Endothelial cell of umbilical vein (primary cell): ENCODE measurements at regions not wholly inside any gene's neighbourhood (a gene's known extent, or its start where the extent isn't known, plus 50 kb on each side); places are given as distances from the start of the nearest gene placed in this dataset.

ENCODE experiments used
- BruUV-seq: library from RNA; stranded (reverse); fragments of 400-500 nt; replicated peaks from 2 replicates; lab custom pipeline; 2021; lab: Mats Ljungman, UMichigan
- CTCF ChIA-PET: fragments of 300-600, 350-600 bp; sonication (Branson Sonifier 250); formaldehyde crosslinking; loops from one replicate; lab custom pipeline; 2021; ENCODE audit warnings: antibody characterized with exemption, inconsistent platforms; lab: Charles Lee
- POLR2A ChIA-PET: fragments of 300-600, 350-600 bp; sonication (Branson Sonifier 250); formaldehyde crosslinking; loops from one replicate; lab custom pipeline; 2021; ENCODE audit warnings: antibody characterized with exemption, inconsistent platforms; lab: Charles Lee
- DNase-seq: peaks from one replicate; pipeline ENCODE4 v3.0.0-alpha.2; 2011; ENCODE audit warnings: low read depth, low spot score
- FAIRE-seq: peaks from 2 replicates; lab custom pipeline; 2011; peaks lifted over from hg19 to GRCh38; lab: Jason Lieb, UNC
- H2AFZ ChIP-seq: 2 replicates; pipeline ENCODE4 v1.6.0; 2012; ENCODE audit warnings: low read depth, low read length, control low read depth, inconsistent platforms
- H3K27ac ChIP-seq: 2 replicates; pipeline ENCODE4 v1.5.1; 2011; ENCODE audit warnings: low read depth, mild to moderate bottlenecking, control low read depth, low read length, moderate library complexity; ENCODE audit not compliant: insufficient read depth
- H3K27me3 ChIP-seq, 2 experiments: 2 replicates each; pipeline versions ENCODE4 v1.6.0 to v1.6.1; 2011; ENCODE audit warnings: low read length in 2 of 2, mixed read lengths in 1 of 2; ENCODE audit not compliant: control insufficient read depth in 2 of 2, insufficient read depth in 2 of 2
- H3K36me3 ChIP-seq, 2 experiments: 2 replicates in 1 of 2; 3 replicates in 1 of 2; pipeline ENCODE4 v1.5.1; 2011; ENCODE audit warnings: low read length in 2 of 2, mild to moderate bottlenecking in 1 of 2, moderate library complexity in 1 of 2; ENCODE audit not compliant: control insufficient read depth in 2 of 2, insufficient read depth in 2 of 2; ENCODE audit errors: extremely low read depth in 1 of 2
- H3K4me1 ChIP-seq: 3 replicates; pipeline ENCODE4 v1.5.1; 2011; ENCODE audit warnings: mild to moderate bottlenecking, low read length; ENCODE audit not compliant: control insufficient read depth, insufficient read depth; ENCODE audit errors: extremely low read depth
- H3K4me2 ChIP-seq: 2 replicates; pipeline ENCODE4 v1.6.1; 2011; ENCODE audit warnings: low read length, control low read depth, mixed read lengths; ENCODE audit not compliant: insufficient read depth
- H3K4me3 ChIP-seq, 3 experiments: fragments of 200-600 bp in 1 of 3; sonication (generic), shearing (Covaris generic) in 1 of 3; replicated peaks in 1 of 3; 2 replicates each; pipeline ENCODE4 v1.5.1; 2011 to 2016; ENCODE audit warnings: control low read depth in 3 of 3, low read length in 3 of 3, mild to moderate bottlenecking in 2 of 3, inconsistent platforms in 1 of 3, low read depth in 1 of 3, moderate library complexity in 1 of 3; ENCODE audit not compliant: insufficient read depth in 1 of 3
- H3K79me2 ChIP-seq: 2 replicates; pipeline ENCODE4 v1.6.0; 2012; ENCODE audit warnings: low read length, inconsistent platforms; ENCODE audit not compliant: control insufficient read depth, insufficient read depth
- H3K9ac ChIP-seq: replicated peaks from 2 replicates; pipeline ENCODE3; 2011; ENCODE audit warnings: low read length, control low read depth; ENCODE audit not compliant: insufficient read depth; ENCODE audit errors: extremely low read depth
- H3K9me1 ChIP-seq: replicated peaks from 3 replicates; pipeline ENCODE4 v1.6.0; 2011; ENCODE audit warnings: mild to moderate bottlenecking, low read length; ENCODE audit not compliant: control insufficient read depth, insufficient read depth; ENCODE audit errors: extremely low read depth
- H3K9me3 ChIP-seq: replicated peaks from 2 replicates; pipeline ENCODE4 v1.5.1; 2012; ENCODE audit warnings: low read length, inconsistent platforms; ENCODE audit not compliant: control insufficient read depth, insufficient read depth
- H4K20me1 ChIP-seq: replicated peaks from 2 replicates; pipeline ENCODE3; 2011; ENCODE audit warnings: mild to moderate bottlenecking, low read length; ENCODE audit not compliant: control insufficient read depth, insufficient read depth; ENCODE audit errors: extremely low read depth
- CTCF ChIP-seq, 2 donors: IDR thresholded peaks; 1 replicate in 1 of 2; 2 replicates in 1 of 2; pipeline ENCODE4 v1.5.1; 2011; ENCODE audit warnings: low read length in 2 of 2, mild to moderate bottlenecking in 2 of 2, moderate library complexity in 2 of 2, control low read depth in 1 of 2, inconsistent platforms in 1 of 2, low read depth in 1 of 2; ENCODE audit not compliant: insufficient read depth in 1 of 2; ENCODE audit errors: extremely low read depth in 1 of 2
- EZH2 ChIP-seq: IDR thresholded peaks from 2 replicates; pipeline ENCODE4 v1.6.1; 2012; ENCODE audit warnings: borderline replicate concordance, low read depth, mild to moderate bottlenecking, moderate library complexity, low read length, inconsistent platforms; ENCODE audit not compliant: severe bottlenecking
- FOS ChIP-seq: IDR thresholded peaks from 2 replicates; pipeline ENCODE4 v1.6.1; 2011; ENCODE audit warnings: mild to moderate bottlenecking, low read length, moderate library complexity, borderline replicate concordance; ENCODE audit not compliant: insufficient read depth
- GATA2 ChIP-seq: IDR thresholded peaks from 2 replicates; pipeline ENCODE4 v1.7.0; 2011; ENCODE audit warnings: low read depth, mild to moderate bottlenecking, moderate library complexity, mixed read lengths, low read length; ENCODE audit not compliant: insufficient read length, insufficient read depth
- JUN ChIP-seq: IDR thresholded peaks from 2 replicates; pipeline ENCODE4 v1.6.1; 2011; ENCODE audit warnings: borderline replicate concordance, low read depth; ENCODE audit not compliant: insufficient read length, insufficient read depth
- MAX ChIP-seq: IDR thresholded peaks from 2 replicates; pipeline ENCODE4 v1.6.1; 2011; ENCODE audit not compliant: insufficient read depth, insufficient read length
- MYC ChIP-seq: IDR thresholded peaks from one replicate; pipeline ENCODE4 v1.6.1; 2011; ENCODE audit warnings: mild to moderate bottlenecking, low read depth, low read length
- POLR2A ChIP-seq: IDR thresholded peaks from 2 replicates; pipeline ENCODE4 v1.6.1; 2012; ENCODE audit warnings: low read depth, mild to moderate bottlenecking, control low read depth, low read length
- POLR2AphosphoS5 ChIP-seq: IDR thresholded peaks from 2 replicates; pipeline ENCODE4 v1.6.1; 2012; ENCODE audit warnings: low read depth, mild to moderate bottlenecking, control low read depth, low read length, moderate library complexity; ENCODE audit not compliant: insufficient read depth
- dilution Hi-C: fragments of 300-500 bp; cut with MboI; formaldehyde crosslinking; loops from one replicate; pipeline ENCODE4 v1.15.0; 2019; ENCODE audit warnings: low sequenced_read_pairs; ENCODE audit not compliant: extremely low pct_ligation_motif_present
- intact Hi-C: fragments of 100-400 bp; cut with micrococcal nuclease; formaldehyde crosslinking; loops from one replicate; pipeline ENCODE4 v1.10.0; 2022

GRCh38 chr6:78101387-78101786, 448.5 kb downstream of the MEI4 start:
- no peak for DNase-seq

More at GRCh38 chr6:78101387-78101786, 448.5 kb downstream of the MEI4 start:
- Histone ChIP-seq H3K27me3 (no peaks in the 10 kb centered on the region), H3K9me1 (no peaks in the 10 kb centered on the region), H2AFZ (no peak overlapping the region), H4K20me1 (no peaks in the 10 kb centered on the region), H3K4me3 (no peak overlapping the region), H3K27ac (no peak overlapping the region), H3K36me3 (no peaks in the 10 kb centered on the region), H3K9me3 (no peaks in the 10 kb centered on the region), H3K9ac (no peak overlapping the region), H3K79me2 (no peaks in the 10 kb centered on the region), H3K4me1 (peaks cover 3% of the 10 kb centered on the region), H3K4me2 (no peak overlapping the region)
- dilution Hi-C loops = no loop called here
- TF ChIP-seq CTCF (IDR thresholded peaks at IDR 0.05; ENCODE audit: extremely low read depth in 1 of 2, insufficient read depth in 1 of 2, low read depth in 1 of 2, low read length in 2 of 2) = no peak
- no peak for TF ChIP-seq FOS
- no peak for TF ChIP-seq MYC
- no peak for TF ChIP-seq MAX
- no peak for TF ChIP-seq JUN
- TF ChIP-seq EZH2 = no peak
- TF ChIP-seq POLR2AphosphoS5 = no peak
- TF ChIP-seq POLR2A = no peak
- no peak for TF ChIP-seq GATA2
- POLR2A ChIA-PET = no interaction called here
- FAIRE-seq = no peak
- CTCF ChIA-PET = no interaction called here
- BruUV-seq = no TSS peak
- intact Hi-C loops = no loop called here
